AG04450 (cell line): ENCODE measurements at regions not wholly inside any gene's neighbourhood (a gene's known extent, or its start where the extent isn't known, plus 50 kb on each side); places are given as distances from the start of the nearest gene placed in this dataset.

Experiments used
- CTCF ChIA-PET: fragments of 300-600, 350-600 bp; formaldehyde crosslinking; extraction: SDS; loops from one replicate; lab custom pipeline; 2022; ENCODE audit warnings: antibody characterized with exemption, inconsistent platforms; lab: Charles Lee
- POLR2A ChIA-PET: fragments of 350-600 bp; formaldehyde crosslinking; extraction: SDS; loops from one replicate; lab custom pipeline; 2021; ENCODE audit warnings: antibody characterized with exemption, inconsistent platforms; lab: Yijun Ruan, JAX
- DNase-seq: peaks from one replicate; pipeline ENCODE4 v3.0.0-alpha.2; 2011; ENCODE audit warnings: low read depth, low spot score
- H3K27ac ChIP-seq: one replicate; pipeline ENCODE4 v1.5.1; 2012; ENCODE audit warnings: low read depth, low read length, control low read depth
- H3K27me3 ChIP-seq: one replicate; pipeline ENCODE4 v1.6.0; 2012; ENCODE audit warnings: low read length; ENCODE audit not compliant: control insufficient read depth, insufficient read depth
- H3K4me3 ChIP-seq: 2 replicates; pipeline ENCODE4 v1.5.1; 2011; ENCODE audit warnings: mild to moderate bottlenecking, low read depth, low read length, control low read depth
- H3K9me3 ChIP-seq: 2 replicates; pipeline ENCODE4 v1.5.1; 2012; ENCODE audit warnings: low read length; ENCODE audit not compliant: control insufficient read depth, insufficient read depth
- TF ChIP-seq, protein P1 (sequence below): IDR thresholded peaks from 2 replicates; pipeline ENCODE4 v1.5.1; 2011; ENCODE audit warnings: low read depth, low read length, control low read depth, inconsistent platforms

DNA sequence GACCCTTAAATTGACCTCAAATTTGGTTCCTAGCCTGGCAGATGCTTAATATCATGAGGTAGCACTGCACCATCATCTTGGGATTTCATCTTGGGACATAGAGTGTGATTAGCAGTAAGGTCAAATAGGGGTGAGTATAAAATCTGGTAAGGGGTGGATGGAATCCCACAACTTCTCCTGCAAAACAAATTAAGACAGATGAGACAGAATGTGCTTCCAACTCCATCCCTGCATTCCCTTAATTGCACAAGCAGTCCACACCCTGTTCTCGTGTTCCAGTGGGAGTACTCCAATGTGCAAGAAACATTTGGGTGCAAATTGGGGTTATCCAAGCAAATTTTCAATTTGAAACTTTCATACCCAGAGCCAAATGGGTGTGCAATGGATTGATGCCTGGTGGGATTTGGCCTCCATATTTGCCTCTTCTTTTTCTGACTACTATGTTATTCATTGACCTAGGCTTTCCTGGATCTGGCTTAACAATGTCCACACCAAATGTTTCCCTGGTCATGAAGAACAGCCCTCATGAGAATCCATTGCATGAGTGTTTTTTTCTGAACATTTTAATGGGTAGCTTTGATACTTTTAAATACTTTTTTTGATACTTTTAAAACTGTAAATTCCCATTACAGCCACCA lies 785.0 kb upstream of the TSPY4 start:
- CTCF ChIA-PET, result no interaction called here
- TF ChIP-seq, protein P1, sequence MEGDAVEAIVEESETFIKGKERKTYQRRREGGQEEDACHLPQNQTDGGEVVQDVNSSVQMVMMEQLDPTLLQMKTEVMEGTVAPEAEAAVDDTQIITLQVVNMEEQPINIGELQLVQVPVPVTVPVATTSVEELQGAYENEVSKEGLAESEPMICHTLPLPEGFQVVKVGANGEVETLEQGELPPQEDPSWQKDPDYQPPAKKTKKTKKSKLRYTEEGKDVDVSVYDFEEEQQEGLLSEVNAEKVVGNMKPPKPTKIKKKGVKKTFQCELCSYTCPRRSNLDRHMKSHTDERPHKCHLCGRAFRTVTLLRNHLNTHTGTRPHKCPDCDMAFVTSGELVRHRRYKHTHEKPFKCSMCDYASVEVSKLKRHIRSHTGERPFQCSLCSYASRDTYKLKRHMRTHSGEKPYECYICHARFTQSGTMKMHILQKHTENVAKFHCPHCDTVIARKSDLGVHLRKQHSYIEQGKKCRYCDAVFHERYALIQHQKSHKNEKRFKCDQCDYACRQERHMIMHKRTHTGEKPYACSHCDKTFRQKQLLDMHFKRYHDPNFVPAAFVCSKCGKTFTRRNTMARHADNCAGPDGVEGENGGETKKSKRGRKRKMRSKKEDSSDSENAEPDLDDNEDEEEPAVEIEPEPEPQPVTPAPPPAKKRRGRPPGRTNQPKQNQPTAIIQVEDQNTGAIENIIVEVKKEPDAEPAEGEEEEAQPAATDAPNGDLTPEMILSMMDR, result no peak
- H3K4me3 ChIP-seq, result no peak overlapping the region
- POLR2A ChIA-PET, result no interaction called here
- DNase-seq, result no peak
- no peaks in the 10 kb centered on the region for H3K27me3 ChIP-seq
- no peak overlapping the region for H3K27ac ChIP-seq
- no peaks in the 10 kb centered on the region; the same call in 1 of the 2 replicates for H3K9me3 ChIP-seq

DNA sequence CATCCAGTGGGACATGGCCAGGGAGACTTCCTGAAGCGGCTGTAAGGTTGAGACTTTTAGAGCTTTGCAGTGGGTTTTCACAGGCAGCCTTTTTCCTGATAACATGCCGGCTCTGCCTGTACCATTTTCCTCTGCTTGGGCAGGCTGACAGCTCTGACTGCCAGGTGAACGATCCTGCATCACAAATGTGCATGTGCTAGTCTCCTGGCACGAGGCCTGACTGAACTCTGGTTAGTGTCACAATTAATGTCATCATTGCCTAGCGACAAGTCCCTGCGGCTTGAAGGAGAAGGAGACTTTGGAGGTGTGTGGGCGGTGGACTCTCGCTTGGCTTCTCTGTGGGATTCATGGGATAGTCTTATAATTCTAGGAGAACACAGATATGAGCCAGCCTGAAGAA lies 783.6 kb upstream of the TSPY4 start:
- no peak overlapping the region for H3K27ac ChIP-seq
- TF ChIP-seq, protein P1, result no peak
- CTCF ChIA-PET, result no interaction called here
- DNase-seq, result no peak
- H3K4me3 ChIP-seq, result no peak overlapping the region
- POLR2A ChIA-PET, result no interaction called here
- H3K27me3 ChIP-seq, result no peaks in the 10 kb centered on the region
- H3K9me3 ChIP-seq, result no peaks in the 10 kb centered on the region; the same call in 1 of the 2 replicates

DNA sequence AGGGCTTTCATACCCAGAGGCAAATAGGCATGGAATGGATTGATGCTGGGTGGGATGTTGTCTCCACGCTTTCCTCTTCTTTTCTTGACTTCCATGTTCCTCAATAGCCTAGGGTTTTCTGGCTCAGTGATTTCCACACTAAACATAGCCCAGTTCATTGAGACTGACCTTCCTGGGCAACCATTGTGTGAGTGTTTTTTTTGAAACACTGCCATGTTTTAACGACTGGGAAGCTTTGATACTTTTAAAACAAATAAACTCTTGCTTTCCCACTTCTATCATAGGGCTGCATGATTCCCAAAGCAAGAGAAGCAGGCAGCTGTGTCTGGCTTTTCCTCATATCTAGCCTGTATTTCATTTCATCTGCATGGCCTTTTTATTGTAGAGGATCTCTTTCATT lies 775.9 kb upstream of the TSPY4 start:
- POLR2A ChIA-PET, result no interaction called here
- TF ChIP-seq, protein P1, result no peak

DNA sequence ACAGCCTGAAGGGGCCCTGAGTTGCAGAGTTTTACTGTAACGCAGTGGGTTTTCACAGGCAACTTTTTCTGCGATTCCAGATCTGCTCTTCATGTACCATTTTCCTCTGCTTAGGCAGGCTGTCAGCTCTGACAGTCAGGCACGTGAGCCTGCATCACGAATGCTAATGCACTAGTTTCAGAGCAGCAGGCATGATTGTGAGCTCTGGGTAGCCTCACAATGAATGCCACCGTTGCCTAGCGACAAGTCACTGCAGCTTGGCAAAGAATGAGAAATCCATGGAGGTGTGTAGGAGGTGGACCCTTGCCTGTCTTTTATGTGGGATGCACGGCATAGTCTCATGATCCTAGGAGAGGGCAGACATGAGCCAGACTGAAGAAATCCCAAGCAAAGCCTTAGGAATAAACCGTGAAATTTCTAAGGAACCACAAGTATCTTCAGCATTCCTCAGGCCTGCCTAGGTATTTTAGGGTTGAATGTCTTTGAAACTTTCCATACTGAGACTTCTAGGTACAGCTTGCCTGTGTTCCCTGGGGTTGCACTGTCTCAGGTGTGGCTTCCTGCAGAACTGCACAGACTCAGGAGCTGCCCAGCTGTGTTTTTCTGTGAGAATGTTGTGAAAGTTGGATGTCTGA lies 774.7 kb upstream of the TSPY4 start:
- H3K27me3 ChIP-seq, result no peaks in the 10 kb centered on the region
- no peaks in the 10 kb centered on the region; the same call in 1 of the 2 replicates for H3K9me3 ChIP-seq
- CTCF ChIA-PET, result no interaction called here
- TF ChIP-seq, protein P1, result no peak
- H3K27ac ChIP-seq, result no peak overlapping the region
- H3K4me3 ChIP-seq, result no peak overlapping the region
- DNase-seq, result no peak
- POLR2A ChIA-PET, result interaction anchor here (0.6 kb wide), 1 partner anchor 24 kb away, joined by 4 read pairs; no protein-coding TSS in a partner anchor

More for the DNA sequence above, 775.9 kb upstream of the TSPY4 start:
- no peak overlapping the region for H3K4me3 ChIP-seq
- H3K27me3 ChIP-seq, result no peaks in the 10 kb centered on the region
- H3K27ac ChIP-seq, result no peak overlapping the region
- DNase-seq, result no peak
- CTCF ChIA-PET, result no interaction called here
- H3K9me3 ChIP-seq, result no peaks in the 10 kb centered on the region; the same call in 1 of the 2 replicates

GRCh38 chrY:8564421-8564820 lies 772.8 kb upstream of the TSPY4 start:
- CTCF ChIA-PET, result no interaction called here

More at GRCh38 chrY:8564421-8564820, 772.8 kb upstream of the TSPY4 start:
- Histone ChIP-seq H3K27me3 (no peaks in the 10 kb centered on the region), H3K27ac (no peak overlapping the region), H3K4me3 (no peak overlapping the region), H3K9me3 (no peaks in the 10 kb centered on the region; the same call in 1 of the 2 replicates)
- POLR2A ChIA-PET, result no interaction called here
- TF ChIP-seq, protein P1, result no peak
- no peak for DNase-seq
